H1 (cell line): ENCODE measurements at regions not wholly inside any gene's neighbourhood (a gene's known extent, or its start where the extent isn't known, plus 50 kb on each side); places are given as distances from the start of the nearest gene placed in this dataset.

Experiments
- CTBP2 ChIP-seq: IDR thresholded peaks from 2 replicates; pipeline ENCODE4 v1.7.0; 2011; ENCODE audit warnings: borderline replicate concordance, mild to moderate bottlenecking, moderate library complexity, mixed read lengths, low read length; ENCODE audit not compliant: insufficient read depth, insufficient read length
- SP2 ChIP-seq: IDR thresholded peaks from 2 replicates; pipeline ENCODE4 v1.6.1; 2012; ENCODE audit warnings: mild to moderate bottlenecking, low read length, inconsistent platforms
- SRF ChIP-seq: IDR thresholded peaks from 2 replicates; pipeline ENCODE4 v1.6.1; 2011; ENCODE audit warnings: mild to moderate bottlenecking, low read depth, low read length, moderate library complexity
- ZNF274 ChIP-seq: IDR thresholded peaks from 2 replicates; pipeline ENCODE4 v1.7.0; 2012; ENCODE audit warnings: low read length, borderline replicate concordance; ENCODE audit errors: extremely low read depth

- TF ChIP-seq SP2 (no peak), ZNF274 (no peak), SRF (no peak), CTBP2 (no peak)
Observed at GRCh38 chr3:102200126-102200525, 234.7 kb upstream of the ZPLD1 start (continued).
